SW480 (cell line): ENCODE measurements at regions not wholly inside any gene's neighbourhood (a gene's known extent, or its start where the extent isn't known, plus 50 kb on each side); places are given as distances from the start of the nearest gene placed in this dataset.
"Not testable (repeated sequence)": the region's sequence is repeated elsewhere in the genome, so short reads cannot be mapped to it uniquely, and the experiment has no call there.

Experiments used
- DNase-seq: peaks from one replicate; pipeline ENCODE4 v3.0.0-alpha.2; 2016; ENCODE audit warnings: low spot score

GRCh38 chr18:78416853-78417252 is 562.8 kb upstream of the SALL3 start:
- DNase-seq = no peak

- no peak for DNase-seq
Observed at GRCh38 chr18:78418379-78418778, 561.2 kb upstream of the SALL3 start.

- no peak for DNase-seq
Observed at GRCh38 chr18:78419171-78419570, 560.4 kb upstream of the SALL3 start.

- no peak for DNase-seq
Observed at GRCh38 chr18:78420116-78420515, 559.5 kb upstream of the SALL3 start.

- no peak for DNase-seq
Observed at GRCh38 chr18:78421392-78421791, 558.2 kb upstream of the SALL3 start.

- no peak for DNase-seq
Observed at GRCh38 chr18:78422336-78422735, 557.3 kb upstream of the SALL3 start.

- DNase-seq = no peak
Observed at GRCh38 chr18:78423811-78424210, 555.8 kb upstream of the SALL3 start.

- no peak for DNase-seq
Observed at GRCh38 chr18:78424403-78425018, 555.1 kb upstream of the SALL3 start.

GRCh38 chr18:78425019-78425412 is 554.6 kb upstream of the SALL3 start:
- DNase-seq = no peak

GRCh38 chr18:78427081-78427480 is 552.5 kb upstream of the SALL3 start:
- DNase-seq = no peak

GRCh38 chr18:78429127-78430108 is 550.2 kb upstream of the SALL3 start:
- no peak for DNase-seq

GRCh38 chr18:78430131-78430758 is 549.4 kb upstream of the SALL3 start:
- no peak for DNase-seq

- no peak for DNase-seq
Observed at GRCh38 chr18:78431606-78432005, 548.0 kb upstream of the SALL3 start.

- DNase-seq = no peak
Observed at GRCh38 chr18:78433562-78433961, 546.1 kb upstream of the SALL3 start.

- no peak for DNase-seq
Observed at GRCh38 chr18:78436110-78436509, 543.5 kb upstream of the SALL3 start.

- not testable (repeated sequence) for DNase-seq
Observed at GRCh38 chr18:78438235-78438634, 541.4 kb upstream of the SALL3 start.

- DNase-seq = no peak
Observed at GRCh38 chr18:78445880-78446279, 533.7 kb upstream of the SALL3 start.

- no peak for DNase-seq
Observed at GRCh38 chr18:78447211-78447610, 532.4 kb upstream of the SALL3 start.

- no peak for DNase-seq
Observed at GRCh38 chr18:78448106-78448505, 531.5 kb upstream of the SALL3 start.

- no peak for DNase-seq
Observed at GRCh38 chr18:78448591-78448990, 531.0 kb upstream of the SALL3 start.

GRCh38 chr18:78454221-78454620 is 525.4 kb upstream of the SALL3 start:
- DNase-seq = no peak

GRCh38 chr18:78455386-78455785 is 524.2 kb upstream of the SALL3 start:
- no peak for DNase-seq

- DNase-seq = no peak
Observed at GRCh38 chr18:78457011-78457410, 522.6 kb upstream of the SALL3 start.
